GM23338 (cell line): ENCODE measurements at regions not wholly inside any gene's neighbourhood (a gene's known extent, or its start where the extent isn't known, plus 50 kb on each side); places are given as distances from the start of the nearest gene placed in this dataset.

Source experiments
- ATAC-seq: fragments of 200-7000 bp; cut with Tn5 transposase; 3 replicates; pipeline ENCODE4 v1.9.1; 2020
- DNase-seq: peaks from one replicate; pipeline ENCODE4 v3.0.0-alpha.2; 2015; ENCODE audit warnings: low spot score
- H2AFZ ChIP-seq: fragments of 200-600 bp; sonication (generic); 2 replicates; pipeline ENCODE4 v1.8.0; 2016; ENCODE audit warnings: antibody characterized with exemption, mild to moderate bottlenecking, moderate library complexity
- H3F3A ChIP-seq: fragments of 200-600 bp; sonication (generic); replicated peaks from 2 replicates; pipeline ENCODE4 v1.8.0; 2017; ENCODE audit warnings: antibody characterized with exemption, mixed run types, low read depth
- H3K27ac ChIP-seq: fragments of 200-600 bp; sonication (generic); 2 replicates; pipeline ENCODE4 v1.6.1; 2016; ENCODE audit warnings: low read depth
- H3K27me3 ChIP-seq: fragments of 200-600 bp; sonication (generic); 2 replicates; pipeline ENCODE4 v1.8.0; 2016; ENCODE audit warnings: mild to moderate bottlenecking, mixed run types, moderate library complexity; ENCODE audit not compliant: insufficient read depth
- H3K36me3 ChIP-seq: fragments of 200-600 bp; sonication (generic); 2 replicates; pipeline ENCODE4 v1.8.0; 2016; ENCODE audit warnings: mild to moderate bottlenecking; ENCODE audit not compliant: insufficient read depth
- H3K4me1 ChIP-seq: fragments of 200-600 bp; sonication (generic); 2 replicates; pipeline ENCODE4 v1.8.0; 2016; ENCODE audit warnings: mild to moderate bottlenecking, moderate library complexity; ENCODE audit not compliant: insufficient read depth
- H3K4me2 ChIP-seq: fragments of 200-600 bp; sonication (generic); 2 replicates; pipeline ENCODE4 v1.7.1; 2017; ENCODE audit warnings: mixed run types
- H3K4me3 ChIP-seq: fragments of 200-600 bp; sonication (generic); 2 replicates; pipeline ENCODE4 v1.6.1; 2016; ENCODE audit warnings: mixed run types
- H3K79me2 ChIP-seq: fragments of 200-600 bp; sonication (generic); replicated peaks from 2 replicates; pipeline ENCODE4 v1.8.0; 2017; ENCODE audit warnings: mild to moderate bottlenecking; ENCODE audit not compliant: insufficient read depth
- H3K9me2 ChIP-seq: fragments of 200-600 bp; sonication (generic); 2 replicates; pipeline ENCODE4 v1.8.0; 2017; ENCODE audit not compliant: insufficient read depth
- H4K20me1 ChIP-seq: fragments of 200-600 bp; sonication (generic); replicated peaks from 2 replicates; pipeline ENCODE4 v1.8.0; 2017; ENCODE audit warnings: mild to moderate bottlenecking; ENCODE audit not compliant: insufficient read depth
- H3K27ac Mint-ChIP-seq: 2 replicates; pipeline ENCODE4 v1.8.0; 2020; ENCODE audit warnings: inconsistent platforms, mild to moderate bottlenecking, moderate library complexity, mixed read lengths
- H3K27me3 Mint-ChIP-seq: 3 replicates; pipeline ENCODE4 v1.8.0; 2022; ENCODE audit warnings: low read depth, mild to moderate bottlenecking, moderate library complexity, mixed read lengths, inconsistent platforms; ENCODE audit not compliant: insufficient read depth, poor library complexity
- H3K36me3 Mint-ChIP-seq: 3 replicates; pipeline ENCODE4 v1.8.0; 2021; ENCODE audit warnings: low read depth, mild to moderate bottlenecking, inconsistent platforms, moderate library complexity, mixed read lengths
- H3K4me1 Mint-ChIP-seq: 3 replicates; pipeline ENCODE4 v1.8.0; 2020; ENCODE audit warnings: mild to moderate bottlenecking, inconsistent platforms, mixed read lengths
- H3K4me3 Mint-ChIP-seq: 3 replicates; pipeline ENCODE4 v1.8.0; 2021; ENCODE audit warnings: moderate library complexity, mild to moderate bottlenecking, inconsistent platforms, mixed read lengths
- H3K9me3 Mint-ChIP-seq: 3 replicates; pipeline ENCODE4 v1.8.0; 2020; ENCODE audit warnings: moderate library complexity, mild to moderate bottlenecking, inconsistent platforms, mixed read lengths
- CREB1 ChIP-seq: fragments of 250-450 bp; sonication (Bioruptor Pico); IDR thresholded peaks from 2 replicates; pipeline ENCODE4 v1.5.0; 2020; ENCODE audit warnings: low read depth, mild to moderate bottlenecking, moderate library complexity
- CTCF ChIP-seq, 2 experiments: fragments of 200-600 bp in 1 of 2; sonication (generic) in 1 of 2; conservative IDR thresholded peaks; 2 replicates each; pipeline versions ENCODE4 v1.5.1 to v1.6.1; 2016 to 2017; ENCODE audit warnings: antibody characterized with exemption in 2 of 2, low read depth in 2 of 2, mild to moderate bottlenecking in 2 of 2, moderate library complexity in 1 of 2
- ETS1 ChIP-seq: IDR thresholded peaks from 2 replicates; pipeline ENCODE4 v1.6.1; 2016; ENCODE audit warnings: antibody characterized with exemption
- EZH2phosphoT487 ChIP-seq: fragments of 200-600 bp; sonication (generic); IDR thresholded peaks from one replicate; pipeline ENCODE4 v1.8.1; 2018; ENCODE audit warnings: antibody characterized with exemption; ENCODE audit not compliant: unreplicated experiment
- JUNB ChIP-seq: IDR thresholded peaks from one replicate; pipeline ENCODE4 v1.6.1; 2016; ENCODE audit warnings: antibody characterized with exemption; ENCODE audit not compliant: unreplicated experiment
- NANOG ChIP-seq: IDR thresholded peaks from 2 replicates; pipeline ENCODE4 v1.6.1; 2016; ENCODE audit warnings: antibody characterized with exemption, borderline replicate concordance
- POLR2AphosphoS5 ChIP-seq: IDR thresholded peaks from 2 replicates; pipeline ENCODE4 v1.6.1; 2016; ENCODE audit warnings: antibody characterized with exemption, low read depth
- REST ChIP-seq: IDR thresholded peaks from one replicate; pipeline ENCODE4 v1.6.1; 2018; ENCODE audit warnings: antibody characterized with exemption; ENCODE audit not compliant: unreplicated experiment
- STAT1 ChIP-seq: IDR thresholded peaks from one replicate; pipeline ENCODE4 v1.6.1; 2016; ENCODE audit warnings: antibody characterized with exemption; ENCODE audit not compliant: unreplicated experiment
- ZNF114 ChIP-seq: fragments of 250-450 bp; sonication (Bioruptor Pico); IDR thresholded peaks from 2 replicates; pipeline ENCODE4 v1.5.0; 2020; ENCODE audit warnings: mild to moderate bottlenecking, moderate library complexity
- ZNF331 ChIP-seq: fragments of 250-450 bp; sonication (Bioruptor Pico); IDR thresholded peaks from 2 replicates; pipeline ENCODE4 v1.5.0; 2020; ENCODE audit warnings: low read depth, mild to moderate bottlenecking, moderate library complexity

- no peaks in the 10 kb centered on the region for H3K79me2 ChIP-seq
- no peaks in the 10 kb centered on the region for H4K20me1 ChIP-seq
- no peak overlapping the region for H3K4me3 Mint-ChIP-seq
- H3K4me1 Mint-ChIP-seq = peaks cover 6% of the 10 kb centered on the region; the same call in 1 of the 3 replicates
- no peaks in the 10 kb centered on the region for H3F3A ChIP-seq
- no peak overlapping the region for H3K4me2 ChIP-seq
- H3K36me3 ChIP-seq = no peaks in the 10 kb centered on the region
- no peaks in the 10 kb centered on the region for H3K4me1 ChIP-seq
- no peak overlapping the region for H3K27ac Mint-ChIP-seq
- DNase-seq (no peak), ATAC-seq (no peak)
- no peaks in the 10 kb centered on the region for H3K27me3 ChIP-seq
- no peaks in the 10 kb centered on the region for H3K9me2 ChIP-seq
- no peak overlapping the region for H3K27ac ChIP-seq
- no peak overlapping the region for H2AFZ ChIP-seq
- H3K27me3 Mint-ChIP-seq = peaks cover 1% of the 10 kb centered on the region
- H3K4me3 ChIP-seq = no peak overlapping the region
- H3K36me3 Mint-ChIP-seq = no peaks in the 10 kb centered on the region
- H3K9me3 Mint-ChIP-seq = no peaks in the 10 kb centered on the region
- TF ChIP-seq NANOG = no peak
- no peak for TF ChIP-seq ETS1
- TF ChIP-seq REST = no peak
- TF ChIP-seq EZH2phosphoT487 = no peak
- TF ChIP-seq STAT1 = no peak
- TF ChIP-seq ZNF114 (CRISPR knock-in tag) = no peak
- no peak for TF ChIP-seq JUNB
- TF ChIP-seq CREB1 (CRISPR knock-in tag) = no peak
- TF ChIP-seq ZNF331 = no peak
- TF ChIP-seq POLR2AphosphoS5 = no peak
- TF ChIP-seq CTCF (conservative IDR thresholded peaks at IDR 0.05; ENCODE audit: low read depth in 2 of 2) = no peak
These were observed 714.0 kb downstream of the SEMA5A start for GRCh38 chr5:8831854-8832253.
